IMR-90 (cell line): ENCODE measurements at regions not wholly inside any gene's neighbourhood (a gene's known extent, or its start where the extent isn't known, plus 50 kb on each side); places are given as distances from the start of the nearest gene placed in this dataset.
A peak's percentile ranks its signal among the peaks of the same experiment; 100 is the strongest.

Experiments
- ATAC-seq: fragments of 200-7000 bp; cut with Tn5 transposase; 2 replicates; pipeline ENCODE4 v1.9.1; 2020; ENCODE audit warnings: low read depth, mild to moderate bottlenecking, moderate library complexity
- BruUV-seq: library from RNA; stranded (reverse); fragments of 400-500 nt; replicated peaks from 2 replicates; lab custom pipeline; 2021; lab: Mats Ljungman, UMichigan
- CTCF ChIA-PET: fragments of 300-600 bp; formaldehyde crosslinking; extraction: SDS; loops from one replicate; lab custom pipeline; 2021; ENCODE audit warnings: antibody characterized with exemption; lab: Yijun Ruan, JAX
- POLR2A ChIA-PET: fragments of 300-600 bp; sonication (Branson Sonifier 250); formaldehyde crosslinking; loops from one replicate; lab custom pipeline; 2022; ENCODE audit warnings: antibody characterized with exemption; ENCODE audit not compliant: unreplicated experiment; lab: Charles Lee
- DNase-seq: peaks from one replicate; pipeline ENCODE4 v3.0.0; 2013
- H2AFZ ChIP-seq: replicated peaks from 2 replicates; pipeline ENCODE3; 2013; ENCODE audit warnings: low read length, mild to moderate bottlenecking; ENCODE audit not compliant: poor library complexity
- H2AK5ac ChIP-seq: 2 replicates; pipeline ENCODE4 v1.6.1; 2013; ENCODE audit warnings: low read depth, low read length, inconsistent platforms
- H2AK9ac ChIP-seq: replicated peaks from 2 replicates; pipeline ENCODE3; 2013; ENCODE audit warnings: mild to moderate bottlenecking, low read depth, low read length, moderate library complexity; ENCODE audit not compliant: poor library complexity
- H2BK120ac ChIP-seq: 2 replicates; pipeline ENCODE4 v1.6.1; 2013; ENCODE audit warnings: low read depth, low read length, inconsistent platforms
- H2BK15ac ChIP-seq: 3 replicates; pipeline ENCODE4 v1.6.1; 2013; ENCODE audit warnings: low read depth, low read length, inconsistent platforms
- H2BK20ac ChIP-seq: 2 replicates; pipeline ENCODE4 v1.6.1; 2013; ENCODE audit warnings: low read depth, mild to moderate bottlenecking, inconsistent platforms, low read length, moderate library complexity
- H2BK5ac ChIP-seq: 2 replicates; pipeline ENCODE4 v1.6.1; 2013; ENCODE audit warnings: mild to moderate bottlenecking, low read depth, low read length, inconsistent platforms; ENCODE audit not compliant: poor library complexity, severe bottlenecking
- H3K14ac ChIP-seq: replicated peaks from 2 replicates; pipeline ENCODE4 v1.6.1; 2013; ENCODE audit warnings: low read depth, low read length, inconsistent platforms
- H3K18ac ChIP-seq: 2 replicates; pipeline ENCODE4 v1.6.1; 2013; ENCODE audit warnings: low read depth, low read length, control low read depth
- H3K23ac ChIP-seq: 2 replicates; pipeline ENCODE4 v1.6.1; 2013; ENCODE audit warnings: low read depth, low read length, inconsistent platforms
- H3K27ac ChIP-seq: 2 replicates; pipeline ENCODE4 v1.5.1; 2013; ENCODE audit warnings: mild to moderate bottlenecking, control low read depth, low read length; ENCODE audit not compliant: insufficient read depth
- H3K27me3 ChIP-seq: 2 replicates; pipeline ENCODE4 v1.6.1; 2013; ENCODE audit warnings: low read length; ENCODE audit not compliant: control insufficient read depth, insufficient read depth
- H3K36me3 ChIP-seq: 2 replicates; pipeline ENCODE4 v1.6.1; 2013; ENCODE audit warnings: low read length, mixed read lengths; ENCODE audit not compliant: control insufficient read depth, insufficient read depth
- H3K4ac ChIP-seq: 2 replicates; pipeline ENCODE4 v1.6.1; 2013; ENCODE audit warnings: low read depth, low read length, inconsistent platforms
- H3K4me1 ChIP-seq: 2 replicates; pipeline ENCODE4 v1.6.1; 2013; ENCODE audit warnings: low read length, mixed read lengths; ENCODE audit not compliant: control insufficient read depth, insufficient read depth
- H3K4me2 ChIP-seq: 2 replicates; pipeline ENCODE4 v1.6.1; 2013; ENCODE audit warnings: low read depth, mild to moderate bottlenecking, control low read depth, low read length, moderate library complexity
- H3K4me3 ChIP-seq: 2 replicates; pipeline ENCODE4 v1.5.1; 2013; ENCODE audit warnings: low read depth, mild to moderate bottlenecking, control low read depth, low read length, moderate library complexity; ENCODE audit not compliant: insufficient read depth
- H3K56ac ChIP-seq: 2 replicates; pipeline ENCODE4 v1.6.1; 2013; ENCODE audit warnings: low read length, inconsistent platforms; ENCODE audit not compliant: insufficient read depth; ENCODE audit errors: extremely low read depth
- H3K79me1 ChIP-seq, 2 experiments: 2 replicates each; pipeline ENCODE4 v1.6.1; 2013; ENCODE audit warnings: low read length in 2 of 2, inconsistent platforms in 1 of 2, low read depth in 1 of 2
- H3K9ac ChIP-seq: 2 replicates; pipeline ENCODE4 v1.6.1; 2013; ENCODE audit warnings: low read depth, low read length, control low read depth
- H3K9me1 ChIP-seq: 2 replicates; pipeline ENCODE4 v1.6.1; 2013; ENCODE audit warnings: low read length, inconsistent platforms; ENCODE audit not compliant: insufficient read depth
- H3K9me3 ChIP-seq: 2 replicates; pipeline ENCODE4 v1.6.1; 2013; ENCODE audit warnings: low read length; ENCODE audit not compliant: control insufficient read depth, insufficient read depth
- H4K20me1 ChIP-seq: 2 replicates; pipeline ENCODE4 v1.6.1; 2013; ENCODE audit warnings: low read length, inconsistent platforms; ENCODE audit not compliant: insufficient read depth
- H4K5ac ChIP-seq: 2 replicates; pipeline ENCODE4 v1.6.1; 2013; ENCODE audit warnings: mild to moderate bottlenecking, low read depth, low read length, control low read depth
- H4K8ac ChIP-seq, 2 experiments: 2 replicates each; pipeline ENCODE4 v1.6.1; 2013; ENCODE audit warnings: low read depth in 2 of 2, low read length in 2 of 2, control low read depth in 1 of 2, inconsistent platforms in 1 of 2
- H4K91ac ChIP-seq: 2 replicates; pipeline ENCODE4 v1.6.1; 2013; ENCODE audit warnings: low read depth, low read length, inconsistent platforms; ENCODE audit not compliant: insufficient read depth
- MAFK ChIP-seq: IDR thresholded peaks from 2 replicates; pipeline ENCODE4 v1.6.1; 2012; ENCODE audit warnings: low read depth, low read length, improper control_type of control experiment
- RAD21 ChIP-seq: IDR thresholded peaks from 2 replicates; pipeline ENCODE4 v1.6.1; 2012; ENCODE audit warnings: low read length, improper control_type of control experiment
- SMC3 ChIP-seq: fragments of 150-350 bp; IDR thresholded peaks from 2 replicates; pipeline ENCODE4 v1.6.1; 2016; ENCODE audit warnings: low read depth, mild to moderate bottlenecking, antibody characterized with exemption, low read length, moderate library complexity
- WGBS, 2 experiments: methylation state at CpG; one replicate each; pipeline versions ENCODE4 v1.1.5 to v1.1.7; 2013; ENCODE audit warnings: missing lambda C conversion rate in 2 of 2; ENCODE audit not compliant: insufficient read length in 1 of 2; ENCODE audit errors: extremely low coverage in 2 of 2; 5-methylcytosine and 5-hydroxymethylcytosine counted together
- dilution Hi-C: fragments of 300-500 bp; cut with HindIII; formaldehyde crosslinking; loops from one replicate; pipeline ENCODE4 v1.14.3; 2018; ENCODE audit warnings: low sequenced_read_pairs; ENCODE audit not compliant: unreplicated experiment
- in situ Hi-C: fragments of 300-500 bp; cut with MboI; formaldehyde crosslinking; loops from 3 replicates; pipeline ENCODE4 v1.14.3; 2019; ENCODE audit warnings: low sequenced_read_pairs, inconsistent platforms, mixed read lengths
- intact Hi-C: fragments of 100-400 bp; cut with micrococcal nuclease; formaldehyde crosslinking; loops from 2 replicates; pipeline ENCODE4 v1.10.0; 2022
- TF ChIP-seq, protein P1 (sequence below): conservative IDR thresholded peaks from 2 replicates; pipeline ENCODE4 v1.5.1; 2012; ENCODE audit warnings: mild to moderate bottlenecking, low read depth, low read length, improper control_type of control experiment

DNA sequence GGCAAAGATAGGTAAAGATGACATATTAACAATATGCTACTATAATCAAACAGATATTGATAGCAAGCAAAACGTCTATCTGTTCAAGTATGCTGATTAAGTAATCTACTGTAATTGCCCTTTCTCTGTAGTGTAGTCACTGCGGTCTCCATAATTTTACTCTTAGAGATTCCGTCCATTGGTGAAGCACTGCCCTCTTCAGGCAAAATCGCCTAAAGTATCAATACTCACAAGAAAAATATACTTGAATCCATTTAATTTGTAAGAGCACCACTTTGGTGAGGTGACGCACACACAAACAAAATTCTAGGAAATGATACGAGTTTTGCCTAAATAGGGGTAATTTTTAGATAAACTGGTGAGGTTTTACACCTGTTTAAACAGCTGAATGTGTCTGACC lies 434.6 kb upstream of the CHRM3 start:
- H3K4ac ChIP-seq, result no peak overlapping the region
- TF ChIP-seq RAD21 (peak; percentile 61), SMC3 (peak; percentile 26; the same call in 1 of the 2 replicates), MAFK (no peak)
- TF ChIP-seq, protein P1, sequence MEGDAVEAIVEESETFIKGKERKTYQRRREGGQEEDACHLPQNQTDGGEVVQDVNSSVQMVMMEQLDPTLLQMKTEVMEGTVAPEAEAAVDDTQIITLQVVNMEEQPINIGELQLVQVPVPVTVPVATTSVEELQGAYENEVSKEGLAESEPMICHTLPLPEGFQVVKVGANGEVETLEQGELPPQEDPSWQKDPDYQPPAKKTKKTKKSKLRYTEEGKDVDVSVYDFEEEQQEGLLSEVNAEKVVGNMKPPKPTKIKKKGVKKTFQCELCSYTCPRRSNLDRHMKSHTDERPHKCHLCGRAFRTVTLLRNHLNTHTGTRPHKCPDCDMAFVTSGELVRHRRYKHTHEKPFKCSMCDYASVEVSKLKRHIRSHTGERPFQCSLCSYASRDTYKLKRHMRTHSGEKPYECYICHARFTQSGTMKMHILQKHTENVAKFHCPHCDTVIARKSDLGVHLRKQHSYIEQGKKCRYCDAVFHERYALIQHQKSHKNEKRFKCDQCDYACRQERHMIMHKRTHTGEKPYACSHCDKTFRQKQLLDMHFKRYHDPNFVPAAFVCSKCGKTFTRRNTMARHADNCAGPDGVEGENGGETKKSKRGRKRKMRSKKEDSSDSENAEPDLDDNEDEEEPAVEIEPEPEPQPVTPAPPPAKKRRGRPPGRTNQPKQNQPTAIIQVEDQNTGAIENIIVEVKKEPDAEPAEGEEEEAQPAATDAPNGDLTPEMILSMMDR, result peak; percentile 50
- no peak overlapping the region for H3K9ac ChIP-seq
- H2BK20ac ChIP-seq, result no peak overlapping the region
- H3K4me1 ChIP-seq, result no peaks in the 10 kb centered on the region
- no peaks in the 10 kb centered on the region for H3K36me3 ChIP-seq
- no peak overlapping the region for H4K91ac ChIP-seq
- H3K56ac ChIP-seq, result no peak overlapping the region
- ChIA-PET CTCF (interaction anchor here (1.5 kb wide), 1 partner anchor 1087 kb away, joined by 4 read pairs; no protein-coding TSS in a partner anchor), POLR2A (no interaction called here)
- no peaks in the 10 kb centered on the region for H4K20me1 ChIP-seq
- no peak overlapping the region for H2BK120ac ChIP-seq
- no peak overlapping the region for H2AK5ac ChIP-seq
- H3K79me1 ChIP-seq, result no peaks in the 10 kb centered on the region
- H3K23ac ChIP-seq, result no peak overlapping the region
- in situ Hi-C loops (no loop called here), intact Hi-C loops (loop anchor here (1.0 to 5.0 kb wide), 4 partner anchors 700 to 1145 kb away; no protein-coding TSS in a partner anchor), dilution Hi-C loops (no loop called here)
- no CpG with 5 or more reads among the region's 6 CpGs for WGBS, 2 experiments
- H3K27me3 ChIP-seq, result no peaks in the 10 kb centered on the region
- H3K4me2 ChIP-seq, result no peak overlapping the region
- no peak overlapping the region for H3K14ac ChIP-seq
- no peak overlapping the region for H3K18ac ChIP-seq
- H3K9me1 ChIP-seq, result no peaks in the 10 kb centered on the region
- H4K5ac ChIP-seq, result no peak overlapping the region
- DNase-seq (peak; percentile 33), ATAC-seq (0 out of 2 replicates have a peak, but pooled peaks have one; percentile 37)
- no peak overlapping the region for H2BK15ac ChIP-seq
- BruUV-seq, result no TSS peak
- no peak overlapping the region for H2AFZ ChIP-seq
- H2AK9ac ChIP-seq, result no peak overlapping the region
- H3K27ac ChIP-seq, result no peak overlapping the region
- no peak overlapping the region for H3K4me3 ChIP-seq
- H3K9me3 ChIP-seq, result no peaks in the 10 kb centered on the region; the same call in 1 of the 2 replicates
- no peak overlapping the region for H2BK5ac ChIP-seq
- H4K8ac ChIP-seq, result no peak overlapping the region
